ENCODE measurements at regions not wholly inside any gene's neighbourhood (a gene's known extent, or its start where the extent isn't known, plus 50 kb on each side); places are given as distances from the start of the nearest gene placed in this dataset.

DNA sequence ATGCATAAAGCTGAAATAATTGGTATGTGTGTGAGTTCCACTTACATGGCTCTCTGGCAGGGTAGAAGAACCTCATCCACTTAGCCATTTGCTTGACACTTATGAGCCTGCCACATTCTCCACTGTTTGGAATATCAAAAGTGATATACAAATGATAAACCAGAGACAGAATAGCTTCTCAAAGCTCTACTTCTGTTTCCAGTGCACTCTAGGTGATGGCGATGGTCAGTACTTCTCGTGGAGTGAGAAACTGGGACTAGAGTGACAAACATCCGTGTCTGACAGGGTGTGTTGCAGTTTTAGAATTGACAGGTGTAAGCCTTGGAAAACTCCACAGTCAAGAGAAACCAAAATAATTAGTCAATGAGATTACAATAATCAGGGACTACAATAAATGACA, 935.8 kb upstream of the TYRP1 start:
- H3K27me3 ChIP-seq: no peaks in the 10 kb centered on the region
- DNase-seq (no peak), FAIRE-seq (no peak), ATAC-seq (no peak)
- no peaks in the 10 kb centered on the region for H3K36me3 ChIP-seq
- no peak overlapping the region for H3K27ac ChIP-seq
- no peaks in the 10 kb centered on the region for H3K9me3 ChIP-seq
- no peak overlapping the region for H3K4me3 ChIP-seq
- H3K4me1 ChIP-seq: no peaks in the 10 kb centered on the region
- WGBS, 2 donors: 66 to 91% methylated on average over 3 of the region's 3 CpGs
- no peak for TF ChIP-seq CTCF (IDR thresholded peaks at IDR 0.05)
- intact Hi-C loops (cut with DNase I): no loop called here

GRCh38 chr9:11758016-11758415, 935.2 kb upstream of the TYRP1 start:
- ATAC-seq (no peak), DNase-seq (no peak), FAIRE-seq (no peak)
- WGBS, 2 donors: 70 to 76% methylated on average over 3 of the region's 3 CpGs
- Histone ChIP-seq H3K27ac (no peak overlapping the region), H3K9me3 (no peaks in the 10 kb centered on the region), H3K4me1 (no peaks in the 10 kb centered on the region), H3K27me3 (no peaks in the 10 kb centered on the region), H3K36me3 (no peaks in the 10 kb centered on the region), H3K4me3 (no peak overlapping the region)
- no peak for TF ChIP-seq CTCF (IDR thresholded peaks at IDR 0.05)
- intact Hi-C loops (cut with DNase I): no loop called here

DNA sequence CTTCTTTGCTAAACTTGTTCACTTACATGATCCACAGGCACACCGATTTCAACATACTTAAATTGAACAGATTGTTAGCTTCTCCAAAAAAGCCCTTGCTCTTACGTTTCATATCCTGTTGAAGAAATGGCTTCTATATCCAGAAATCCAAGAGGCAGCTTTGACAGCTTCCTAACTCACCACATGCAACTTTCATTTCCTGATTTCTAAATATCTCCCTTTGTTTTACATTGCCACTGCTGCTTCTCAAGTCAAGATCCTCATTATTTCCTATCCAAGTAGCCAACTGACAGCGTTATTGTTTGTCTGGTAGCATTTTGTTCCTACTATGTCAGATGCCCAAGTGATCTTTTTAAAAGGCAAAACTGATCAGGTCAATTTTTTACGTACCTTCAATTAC, 913.2 kb upstream of the TYRP1 start:
- Histone ChIP-seq H3K4me1 (no peaks in the 10 kb centered on the region), H3K9me3 (no peaks in the 10 kb centered on the region), H3K36me3 (no peaks in the 10 kb centered on the region), H3K27me3 (no peaks in the 10 kb centered on the region), H3K4me3 (no peak overlapping the region), H3K27ac (no peak overlapping the region)
- DNase-seq: no peak
- TF ChIP-seq CTCF (IDR thresholded peaks at IDR 0.05): no peak
- intact Hi-C loops (cut with DNase I): no loop called here
- no peak for FAIRE-seq
- WGBS, 2 donors: 59 to 66% methylated on average over 4 of the region's 4 CpGs
- ATAC-seq: no peak

DNA sequence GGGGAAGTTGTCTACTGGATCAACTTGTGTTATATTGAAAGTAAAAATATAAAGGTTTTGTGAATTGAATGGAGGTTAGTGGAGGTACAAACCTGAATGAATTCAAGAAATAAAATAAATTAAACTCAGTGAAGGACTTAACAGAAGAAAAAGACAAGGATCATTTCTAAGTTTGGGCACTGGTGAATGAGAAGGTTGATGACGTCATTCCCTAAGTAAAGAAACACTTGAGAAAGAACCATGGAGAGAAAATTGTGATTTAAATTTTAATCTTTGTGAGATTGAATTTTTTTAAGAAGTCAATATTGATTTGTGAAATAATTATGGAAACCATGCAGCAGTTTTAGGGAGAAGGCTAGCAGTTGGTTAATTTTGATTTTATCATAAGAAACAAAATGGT, 900.3 kb upstream of the TYRP1 start:
- Histone ChIP-seq H3K9me3 (no peaks in the 10 kb centered on the region), H3K27ac (no peak overlapping the region), H3K36me3 (no peaks in the 10 kb centered on the region), H3K27me3 (peaks cover 0 to 5% (median 0%) of the 10 kb centered on the region in 4 donors), H3K4me1 (no peaks in the 10 kb centered on the region), H3K4me3 (no peak overlapping the region)
- no peak for FAIRE-seq
- no peak for DNase-seq
- no peak for TF ChIP-seq CTCF (IDR thresholded peaks at IDR 0.05)
- no peak for ATAC-seq
- intact Hi-C loops (cut with DNase I): no loop called here
- WGBS, 2 donors: 64 to 78% methylated on average over 1 of the region's 1 CpG

DNA sequence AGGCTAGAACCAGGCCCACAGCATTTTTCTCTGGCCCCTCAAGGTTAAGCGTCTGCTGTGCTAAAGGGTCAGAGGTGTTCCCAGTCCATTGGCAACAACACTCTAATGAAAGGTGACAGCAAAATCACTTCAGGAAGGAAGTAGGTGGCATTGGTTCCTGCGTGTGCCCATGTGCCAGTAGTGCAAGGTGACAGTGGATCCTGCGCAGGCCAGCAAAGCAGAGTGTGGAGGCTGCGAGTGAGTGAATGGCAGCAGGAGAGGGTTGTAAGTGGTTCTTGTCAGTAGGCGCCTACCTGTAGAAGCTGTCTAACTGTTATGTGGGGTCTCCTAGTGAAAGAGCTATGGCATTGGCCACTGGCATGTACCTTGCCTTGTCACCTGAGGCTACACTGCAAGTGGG, 898.2 kb upstream of the TYRP1 start:
- peaks cover 0 to 5% (median 0%) of the 10 kb centered on the region in 4 donors for H3K27me3 ChIP-seq
- 83 to 96% methylated on average over 5 of the region's 5 CpGs for WGBS, 2 donors
- no peak overlapping the region for H3K4me3 ChIP-seq
- TF ChIP-seq CTCF (IDR thresholded peaks at IDR 0.05): no peak
- H3K4me1 ChIP-seq: no peaks in the 10 kb centered on the region
- no peak overlapping the region for H3K27ac ChIP-seq
- no peak for FAIRE-seq
- no peak for DNase-seq
- no peaks in the 10 kb centered on the region for H3K36me3 ChIP-seq
- H3K9me3 ChIP-seq: no peaks in the 10 kb centered on the region
- ATAC-seq: no peak
- intact Hi-C loops (cut with DNase I): no loop called here

Measured in pancreas (tissue), 10 donors.